ENCODE measurements at regions not wholly inside any gene's neighbourhood (a gene's known extent, or its start where the extent isn't known, plus 50 kb on each side); places are given as distances from the start of the nearest gene placed in this dataset.

DNA sequence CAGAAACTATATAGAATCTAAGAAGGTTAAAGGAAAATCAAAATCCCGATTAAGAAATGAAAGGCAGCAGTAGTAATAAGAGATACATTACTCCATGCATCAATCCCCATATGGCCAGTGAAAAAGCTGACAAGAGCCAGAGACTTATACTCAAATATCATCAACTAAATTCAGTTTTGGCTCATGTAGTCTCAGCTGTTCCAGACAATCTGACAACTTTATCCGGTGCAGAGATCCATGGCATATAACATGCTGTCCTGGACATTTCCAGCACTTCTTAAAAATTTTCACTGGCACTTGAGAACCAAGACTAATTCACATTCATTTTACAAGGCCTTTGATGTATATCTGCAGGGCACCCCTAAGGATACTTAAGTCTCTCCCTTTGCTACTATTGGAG, 255.7 kb upstream of the KLHL1 start:
- H3K4me1 ChIP-seq (ENCODE audit: control insufficient read depth, insufficient read depth, low read length), result peaks cover 3% of the 10 kb centered on the region
- TF ChIP-seq, protein P1, sequence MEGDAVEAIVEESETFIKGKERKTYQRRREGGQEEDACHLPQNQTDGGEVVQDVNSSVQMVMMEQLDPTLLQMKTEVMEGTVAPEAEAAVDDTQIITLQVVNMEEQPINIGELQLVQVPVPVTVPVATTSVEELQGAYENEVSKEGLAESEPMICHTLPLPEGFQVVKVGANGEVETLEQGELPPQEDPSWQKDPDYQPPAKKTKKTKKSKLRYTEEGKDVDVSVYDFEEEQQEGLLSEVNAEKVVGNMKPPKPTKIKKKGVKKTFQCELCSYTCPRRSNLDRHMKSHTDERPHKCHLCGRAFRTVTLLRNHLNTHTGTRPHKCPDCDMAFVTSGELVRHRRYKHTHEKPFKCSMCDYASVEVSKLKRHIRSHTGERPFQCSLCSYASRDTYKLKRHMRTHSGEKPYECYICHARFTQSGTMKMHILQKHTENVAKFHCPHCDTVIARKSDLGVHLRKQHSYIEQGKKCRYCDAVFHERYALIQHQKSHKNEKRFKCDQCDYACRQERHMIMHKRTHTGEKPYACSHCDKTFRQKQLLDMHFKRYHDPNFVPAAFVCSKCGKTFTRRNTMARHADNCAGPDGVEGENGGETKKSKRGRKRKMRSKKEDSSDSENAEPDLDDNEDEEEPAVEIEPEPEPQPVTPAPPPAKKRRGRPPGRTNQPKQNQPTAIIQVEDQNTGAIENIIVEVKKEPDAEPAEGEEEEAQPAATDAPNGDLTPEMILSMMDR (conservative IDR thresholded peaks at IDR 0.05), result no peak
- no peak overlapping the region for H3K27ac ChIP-seq (ENCODE audit: low read depth, low read length)
- no peaks in the 10 kb centered on the region for H3K36me3 ChIP-seq (ENCODE audit: control insufficient read depth, insufficient read depth, low read length)
- no peaks in the 10 kb centered on the region for H3K27me3 Mint-ChIP-seq (ENCODE audit: insufficient read depth)
- H3K4me3 ChIP-seq (ENCODE audit: low read length), result no peak overlapping the region
- H3K9me3 ChIP-seq (ENCODE audit: control insufficient read depth, low read length), result no peaks in the 10 kb centered on the region
- 96% methylated on average over 2 of the region's 2 CpGs for WGBS, 2 experiments (ENCODE audit: insufficient coverage in 1 of 2, insufficient read length in 1 of 2)
- no peaks in the 10 kb centered on the region for H3K27me3 ChIP-seq (ENCODE audit: control insufficient read depth, insufficient read depth, low read length, poor library complexity, severe bottlenecking)
- no peak overlapping the region for H3K27ac Mint-ChIP-seq
- H3K4me1 Mint-ChIP-seq, result peaks cover 8% of the 10 kb centered on the region
- no peak overlapping the region for H3K4me3 Mint-ChIP-seq
- no peak overlapping the region for H3K9ac ChIP-seq (ENCODE audit: extremely low read depth, low read length, poor library complexity, severe bottlenecking)
- no peaks in the 10 kb centered on the region for H3K9me3 Mint-ChIP-seq
- no peak for DNase-seq
- H3K36me3 Mint-ChIP-seq (ENCODE audit: low read depth), result no peaks in the 10 kb centered on the region

DNA sequence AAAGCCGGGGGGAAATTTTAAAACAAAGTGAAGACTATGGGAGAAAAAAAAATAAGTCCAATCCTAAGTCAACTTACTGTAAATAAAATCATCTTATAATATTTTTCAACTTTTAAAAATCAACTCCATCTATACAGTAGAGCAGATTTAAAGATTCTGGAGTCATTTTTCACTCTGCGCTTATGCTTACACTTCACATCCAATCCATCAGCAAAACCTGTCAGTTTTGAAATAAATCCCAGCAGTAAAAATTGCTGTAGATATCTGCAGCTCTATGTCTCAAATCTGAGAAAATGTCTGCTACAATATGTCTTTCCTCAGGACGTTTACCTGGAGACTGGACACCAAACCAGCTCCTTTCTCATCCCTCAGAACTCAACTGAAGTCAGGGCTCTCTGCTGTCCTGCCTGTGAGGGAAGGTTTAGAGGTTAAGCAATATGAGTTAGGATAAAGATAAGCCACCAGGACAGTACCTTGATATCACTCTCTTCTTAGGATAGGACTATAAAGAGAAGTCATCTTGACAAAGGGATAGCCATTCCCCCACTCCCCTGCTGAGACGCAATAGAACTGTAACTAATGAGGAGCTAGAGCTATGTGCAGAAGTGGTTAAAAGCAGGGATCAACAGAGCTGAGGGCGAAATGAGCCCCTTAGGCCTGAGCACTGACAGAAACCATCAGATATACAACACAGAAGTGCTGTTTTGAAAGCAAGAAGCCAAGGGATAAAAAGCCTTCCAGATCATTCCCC, 254.7 kb upstream of the KLHL1 start:
- Histone ChIP-seq H3K9ac (ENCODE audit: extremely low read depth, low read length, poor library complexity, severe bottlenecking) (no peak overlapping the region), H3K27me3 (ENCODE audit: control insufficient read depth, insufficient read depth, low read length, poor library complexity, severe bottlenecking) (no peaks in the 10 kb centered on the region), H3K36me3 (ENCODE audit: control insufficient read depth, insufficient read depth, low read length) (no peaks in the 10 kb centered on the region), H3K27ac (ENCODE audit: low read depth, low read length) (no peak overlapping the region), H3K4me1 (ENCODE audit: control insufficient read depth, insufficient read depth, low read length) (peaks cover 3% of the 10 kb centered on the region), H3K9me3 (ENCODE audit: control insufficient read depth, low read length) (no peaks in the 10 kb centered on the region), H3K4me3 (ENCODE audit: low read length) (no peak overlapping the region)
- Mint-ChIP-seq H3K27ac (no peak overlapping the region), H3K4me3 (no peak overlapping the region), H3K9me3 (no peaks in the 10 kb centered on the region), H3K4me1 (peaks cover 14% of the 10 kb centered on the region), H3K27me3 (ENCODE audit: insufficient read depth) (no peaks in the 10 kb centered on the region), H3K36me3 (ENCODE audit: low read depth) (no peaks in the 10 kb centered on the region)
- no peak for DNase-seq
- WGBS, 2 experiments (ENCODE audit: insufficient coverage in 1 of 2, insufficient read length in 1 of 2), result 81 to 100% methylated on average over 1 to 4 of the region's 5 CpGs
- TF ChIP-seq, protein P1 (conservative IDR thresholded peaks at IDR 0.05), result no peak

DNA sequence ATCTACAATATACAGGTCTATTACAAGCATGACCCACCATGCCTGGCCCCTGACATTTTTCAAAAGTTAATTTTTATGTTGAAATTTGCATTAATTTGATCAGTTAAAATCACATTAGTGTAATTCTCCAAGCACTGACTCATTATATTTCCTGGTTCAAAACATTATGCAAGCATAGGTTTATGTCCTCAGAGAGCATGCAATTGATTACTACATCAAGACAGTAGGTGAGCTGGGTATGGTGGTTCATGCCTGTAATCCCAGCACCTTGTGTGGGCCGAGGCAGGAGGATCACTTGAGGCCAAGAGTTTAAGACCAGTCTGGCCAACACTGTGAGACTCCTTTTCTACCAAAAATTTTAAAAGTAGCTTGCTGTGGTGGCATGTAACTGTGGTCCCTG, 248.8 kb upstream of the KLHL1 start:
- Mint-ChIP-seq H3K36me3 (ENCODE audit: low read depth) (no peaks in the 10 kb centered on the region), H3K9me3 (no peaks in the 10 kb centered on the region), H3K27me3 (ENCODE audit: insufficient read depth) (no peaks in the 10 kb centered on the region), H3K27ac (no peak overlapping the region), H3K4me3 (no peak overlapping the region), H3K4me1 (peaks cover 7% of the 10 kb centered on the region)
- 87% methylated on average over 1 of the region's 1 CpG; no CpG with 5 or more reads in 1 of the 2 experiments for WGBS, 2 experiments (ENCODE audit: insufficient coverage in 1 of 2, insufficient read length in 1 of 2)
- H3K4me3 ChIP-seq (ENCODE audit: low read length), result no peak overlapping the region
- H3K36me3 ChIP-seq (ENCODE audit: control insufficient read depth, insufficient read depth, low read length), result no peaks in the 10 kb centered on the region
- H3K4me1 ChIP-seq (ENCODE audit: control insufficient read depth, insufficient read depth, low read length), result no peaks in the 10 kb centered on the region
- H3K9ac ChIP-seq (ENCODE audit: extremely low read depth, low read length, poor library complexity, severe bottlenecking), result no peak overlapping the region
- DNase-seq, result no peak
- no peaks in the 10 kb centered on the region for H3K27me3 ChIP-seq (ENCODE audit: control insufficient read depth, insufficient read depth, low read length, poor library complexity, severe bottlenecking)
- TF ChIP-seq, protein P1 (conservative IDR thresholded peaks at IDR 0.05), result no peak
- no peaks in the 10 kb centered on the region for H3K9me3 ChIP-seq (ENCODE audit: control insufficient read depth, low read length)
- H3K27ac ChIP-seq (ENCODE audit: low read depth, low read length), result no peak overlapping the region

All from endodermal cell (in vitro differentiated cells).